B cell (primary cell): ENCODE measurements at regions not wholly inside any gene's neighbourhood (a gene's known extent, or its start where the extent isn't known, plus 50 kb on each side); places are given as distances from the start of the nearest gene placed in this dataset.

ENCODE experiments used
- CTCF ChIP-seq: fragments of 200-600 bp; IDR thresholded peaks from one replicate; pipeline ENCODE4 v1.8.0; 2022; ENCODE audit warnings: antibody characterized with exemption, mild to moderate bottlenecking
- EZH2 ChIP-seq: IDR thresholded peaks from 2 replicates; pipeline ENCODE4 v1.6.1; 2012; ENCODE audit warnings: borderline replicate concordance, low read depth, mild to moderate bottlenecking, moderate library complexity, low read length; ENCODE audit not compliant: insufficient read depth, poor library complexity, severe bottlenecking

DNA sequence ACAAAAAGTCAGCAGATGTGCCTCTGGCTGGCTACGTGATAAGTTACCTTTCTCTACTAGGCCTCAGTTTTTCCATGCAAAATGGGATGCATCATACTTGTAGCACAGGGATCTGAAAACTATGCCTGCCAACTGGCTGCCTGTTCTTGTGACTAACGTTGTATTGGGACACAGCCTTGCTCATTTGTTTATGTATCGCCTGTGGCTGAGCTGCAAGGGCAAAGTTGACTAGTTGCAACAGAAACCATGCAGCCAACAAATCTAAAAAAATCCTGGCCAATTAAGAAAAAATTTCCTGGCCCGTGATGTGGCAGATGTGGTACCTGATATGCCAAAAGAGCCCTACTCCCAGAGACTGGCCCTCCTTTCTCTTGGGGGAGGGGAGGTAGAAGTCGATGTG, 131.3 kb downstream of the SEC61B start:
- TF ChIP-seq EZH2 = no peak
- no peak for TF ChIP-seq CTCF
